GM21381 (cell line): ENCODE measurements at regions not wholly inside any gene's neighbourhood (a gene's known extent, or its start where the extent isn't known, plus 50 kb on each side); places are given as distances from the start of the nearest gene placed in this dataset.
"Not testable (repeated sequence)": the region's sequence is repeated elsewhere in the genome, so short reads cannot be mapped to it uniquely, and the experiment has no call there.

ENCODE experiments used
- ATAC-seq: cut with Tn5 transposase; IDR thresholded peaks from one replicate; pipeline ENCODE4 v1.9.1; 2021; ENCODE audit warnings: mild to moderate bottlenecking, moderate library complexity; ENCODE audit not compliant: unreplicated experiment

- ATAC-seq: no peak
Observed at GRCh38 chr5:40356248-40356647, 323.5 kb upstream of the PTGER4 start.

DNA sequence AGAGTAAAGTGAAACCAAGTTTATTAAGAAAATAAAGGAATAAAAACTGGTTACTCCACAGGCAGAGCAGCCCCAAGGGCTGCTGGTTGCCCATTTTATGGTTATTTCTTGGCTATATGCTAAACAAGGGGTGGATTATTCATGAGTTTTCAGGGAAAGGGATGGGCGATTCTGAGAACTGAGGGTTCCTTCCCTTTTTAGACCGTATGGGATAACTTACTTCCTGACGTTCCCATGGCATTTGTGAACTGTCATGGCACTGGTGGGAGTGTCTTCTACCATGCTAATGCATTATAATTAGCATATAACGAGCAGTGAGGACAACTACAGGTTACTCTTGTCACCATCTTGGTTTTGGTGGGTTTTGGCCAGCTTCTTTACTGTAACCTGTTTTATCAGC, 323.9 kb upstream of the PTGER4 start:
- ATAC-seq: no peak

- ATAC-seq: no peak
Observed at GRCh38 chr5:40355181-40355580, 324.5 kb upstream of the PTGER4 start.

DNA sequence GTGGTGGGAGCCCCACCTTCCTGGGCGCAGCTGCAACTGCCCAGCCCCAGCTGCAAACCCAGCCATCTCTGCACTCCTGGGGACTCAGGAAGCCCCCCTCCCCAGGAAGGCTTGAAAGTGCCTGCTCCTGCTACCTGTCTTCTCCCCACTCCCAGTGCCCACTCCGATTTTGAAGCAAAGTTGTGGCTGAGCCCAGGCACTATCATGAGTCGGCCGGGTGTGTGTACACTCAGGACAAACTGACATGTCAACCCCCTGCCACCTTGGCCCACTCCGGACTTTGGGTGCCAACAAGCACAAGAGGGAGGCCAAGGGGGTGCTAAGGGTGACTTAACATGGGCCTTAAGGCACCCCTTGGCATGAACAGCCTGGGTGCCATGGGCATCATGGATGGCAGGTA, 325.5 kb upstream of the PTGER4 start:
- ATAC-seq: no peak

DNA sequence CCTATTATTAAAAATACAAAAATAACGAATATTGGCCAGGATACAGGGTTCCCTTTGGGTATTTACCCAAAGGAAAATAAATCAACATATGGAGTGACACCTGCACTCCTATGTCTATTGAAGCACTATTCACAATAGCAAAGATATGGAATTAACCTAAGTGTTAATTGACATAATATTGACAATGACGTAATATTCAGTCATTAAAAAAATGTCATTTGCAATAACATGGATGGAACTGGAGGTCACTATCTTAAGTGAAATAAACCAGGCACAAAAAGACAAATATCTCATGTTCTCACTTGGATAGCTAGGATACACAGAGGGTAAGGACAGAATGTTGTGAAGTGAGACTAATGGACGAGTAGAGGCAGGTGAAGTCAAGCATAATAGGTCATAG, 326.3 kb upstream of the PTGER4 start:
- no peak for ATAC-seq

DNA sequence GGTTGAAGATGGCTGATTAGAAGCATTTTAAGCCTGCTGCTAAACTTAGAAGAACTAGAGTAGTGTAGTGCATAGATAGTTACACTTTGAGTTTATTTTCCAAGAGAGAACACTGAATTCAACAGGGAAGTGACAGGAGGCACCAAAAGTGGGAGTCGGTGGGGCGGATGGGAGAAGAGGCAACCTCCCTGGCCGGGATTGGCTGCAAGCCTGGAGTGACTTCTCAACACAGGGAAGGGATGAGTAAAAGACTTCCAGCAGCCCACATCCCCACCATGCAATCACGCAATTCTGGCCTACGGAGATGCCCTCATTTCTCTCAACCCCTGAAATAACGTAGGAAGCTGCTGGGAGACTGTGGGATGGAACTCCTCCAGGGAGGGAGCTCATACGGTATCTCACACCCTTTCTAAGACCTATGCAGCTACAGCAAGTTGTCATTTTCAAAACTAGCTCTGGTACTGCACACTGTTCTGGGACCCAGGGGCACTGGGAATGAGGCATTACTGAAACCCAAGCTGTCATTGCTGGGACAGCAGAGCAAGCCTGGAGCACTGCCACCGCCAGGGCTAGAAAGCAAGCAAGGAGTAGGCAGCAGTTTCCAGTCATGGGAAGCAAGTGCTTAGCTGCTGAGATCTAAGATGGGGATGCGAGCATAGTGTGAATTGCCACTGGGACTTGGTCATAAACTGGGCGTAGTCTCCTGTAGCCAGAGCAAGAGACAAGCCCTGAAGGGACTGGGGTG, 331.6 kb upstream of the PTGER4 start:
- ATAC-seq: no peak

GRCh38 chr5:40346901-40347300, 332.8 kb upstream of the PTGER4 start:
- no peak for ATAC-seq

GRCh38 chr5:40338434-40338833, 341.3 kb upstream of the PTGER4 start:
- ATAC-seq: not testable (repeated sequence)

- ATAC-seq: no peak
Observed at GRCh38 chr5:40334242-40334635, 345.5 kb upstream of the PTGER4 start.

- peak; percentile 93 for ATAC-seq
Observed at GRCh38 chr5:40333459-40334241, 346.1 kb upstream of the PTGER4 start.

DNA sequence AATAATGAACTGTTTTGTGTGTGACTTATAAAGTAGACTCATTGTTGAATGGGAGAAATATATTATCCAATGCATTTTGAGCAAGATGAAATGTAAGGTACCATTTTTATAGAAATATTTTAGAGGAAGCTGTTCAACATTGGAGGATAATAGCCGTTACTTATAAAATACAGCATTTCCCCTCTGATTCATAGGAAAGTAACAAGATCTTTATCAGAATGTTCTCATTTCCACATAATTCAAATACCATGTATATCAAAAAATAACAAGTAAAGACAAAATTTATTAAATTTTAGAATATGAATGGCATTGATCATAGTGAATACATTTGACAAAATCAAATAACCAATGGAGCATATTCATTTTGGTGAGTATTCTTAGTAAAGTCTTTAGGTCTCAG, 346.7 kb upstream of the PTGER4 start:
- ATAC-seq: no peak

DNA sequence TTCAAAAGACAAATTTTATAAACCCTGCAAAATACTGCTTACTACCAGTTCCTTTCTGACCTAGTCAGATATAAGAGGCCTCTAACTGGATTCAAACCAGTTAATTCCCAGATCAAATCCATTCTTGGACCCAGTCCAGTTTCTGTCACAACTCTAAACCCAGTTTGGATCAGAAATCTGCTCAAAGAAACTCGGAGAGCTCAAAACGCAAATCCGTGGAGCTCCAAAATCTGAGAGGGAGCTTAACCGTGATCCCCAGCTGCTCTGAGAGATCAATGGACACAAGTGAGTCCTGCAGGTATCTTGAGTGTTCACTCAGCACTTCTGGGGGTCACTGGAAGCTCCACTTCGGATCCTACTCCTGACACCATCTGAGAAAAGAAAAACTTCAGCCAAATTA, 348.1 kb upstream of the PTGER4 start:
- ATAC-seq: no peak

DNA sequence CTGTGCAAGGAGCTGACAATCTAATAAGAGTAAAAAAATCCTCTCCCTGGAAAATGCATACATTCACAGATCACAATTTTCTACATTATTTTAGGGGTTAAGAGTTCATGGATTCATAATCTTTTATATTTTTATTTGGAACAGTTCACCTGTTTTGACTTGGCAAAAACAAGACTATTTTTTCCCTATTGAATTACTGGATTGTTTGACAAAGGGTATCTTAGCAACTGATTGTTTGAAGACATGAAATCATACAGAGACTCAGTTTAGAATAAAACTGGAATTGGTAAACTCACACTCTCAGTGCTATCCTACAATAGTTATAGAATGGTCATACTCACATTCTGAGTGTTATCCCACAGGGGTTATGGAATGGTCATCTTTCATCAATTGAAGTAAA, 358.2 kb upstream of the PTGER4 start:
- ATAC-seq: no peak

GRCh38 chr5:40318395-40318794, 361.3 kb upstream of the PTGER4 start:
- no peak for ATAC-seq

GRCh38 chr5:40317023-40317422, 362.7 kb upstream of the PTGER4 start:
- no peak for ATAC-seq

- ATAC-seq: no peak
Observed at GRCh38 chr5:40315126-40315525, 364.6 kb upstream of the PTGER4 start.

DNA sequence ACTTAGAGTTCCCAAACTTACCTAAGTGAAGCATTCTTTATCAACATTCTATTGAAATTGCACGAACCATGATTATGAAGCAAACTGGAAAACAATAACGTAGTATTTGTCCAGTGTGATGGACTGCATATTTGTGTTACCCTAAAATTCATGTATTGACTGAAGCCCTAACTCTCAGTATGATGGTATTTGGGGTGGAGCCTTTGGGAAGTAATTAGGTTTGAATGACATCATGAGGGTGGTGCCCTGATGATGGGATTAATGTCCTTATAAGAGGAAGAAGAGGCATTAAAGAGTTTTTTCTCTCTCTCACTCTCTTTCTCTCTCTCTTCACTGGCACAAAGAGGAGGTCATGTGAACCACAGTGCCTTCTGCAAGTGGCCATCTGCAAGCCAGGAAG, 365.4 kb upstream of the PTGER4 start:
- no peak for ATAC-seq

GRCh38 chr5:40312205-40312604, 367.5 kb upstream of the PTGER4 start:
- ATAC-seq: no peak

GRCh38 chr5:40309851-40310250, 369.9 kb upstream of the PTGER4 start:
- no peak for ATAC-seq

GRCh38 chr5:40308867-40309266, 370.8 kb upstream of the PTGER4 start:
- no peak for ATAC-seq

- ATAC-seq: no peak
Observed at GRCh38 chr5:40307920-40308319, 371.8 kb upstream of the PTGER4 start.

DNA sequence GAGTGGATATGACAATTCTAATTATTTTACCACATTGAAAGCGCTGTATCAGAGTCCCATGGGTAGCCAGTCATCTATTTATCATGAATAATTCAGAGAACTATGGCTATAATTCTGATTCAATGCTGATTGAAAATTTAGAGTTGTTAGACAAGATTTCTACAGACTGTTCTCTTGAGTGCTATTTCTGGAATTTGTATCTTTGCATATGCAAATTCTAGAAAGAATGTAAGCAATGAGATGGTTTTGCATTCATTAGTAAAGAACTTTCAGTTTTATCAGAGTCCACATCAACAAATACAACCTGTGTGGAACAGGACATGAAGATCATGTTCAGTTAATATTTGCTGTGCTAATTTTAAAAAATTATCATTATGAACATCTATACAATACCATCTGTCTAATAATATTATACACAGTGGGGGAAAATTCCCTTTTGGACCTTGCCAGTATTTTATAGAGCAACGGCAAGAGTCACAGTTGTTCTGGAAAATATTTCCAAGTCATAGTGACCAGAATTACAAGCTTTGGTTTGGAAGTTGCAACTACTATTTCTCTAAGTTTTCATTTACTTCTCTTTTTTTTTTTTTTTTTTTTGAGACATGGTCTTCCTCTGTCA, 372.7 kb upstream of the PTGER4 start:
- no peak for ATAC-seq
